ENCODE measurements at regions not wholly inside any gene's neighbourhood (a gene's known extent, or its start where the extent isn't known, plus 50 kb on each side); places are given as distances from the start of the nearest gene placed in this dataset.

DNA sequence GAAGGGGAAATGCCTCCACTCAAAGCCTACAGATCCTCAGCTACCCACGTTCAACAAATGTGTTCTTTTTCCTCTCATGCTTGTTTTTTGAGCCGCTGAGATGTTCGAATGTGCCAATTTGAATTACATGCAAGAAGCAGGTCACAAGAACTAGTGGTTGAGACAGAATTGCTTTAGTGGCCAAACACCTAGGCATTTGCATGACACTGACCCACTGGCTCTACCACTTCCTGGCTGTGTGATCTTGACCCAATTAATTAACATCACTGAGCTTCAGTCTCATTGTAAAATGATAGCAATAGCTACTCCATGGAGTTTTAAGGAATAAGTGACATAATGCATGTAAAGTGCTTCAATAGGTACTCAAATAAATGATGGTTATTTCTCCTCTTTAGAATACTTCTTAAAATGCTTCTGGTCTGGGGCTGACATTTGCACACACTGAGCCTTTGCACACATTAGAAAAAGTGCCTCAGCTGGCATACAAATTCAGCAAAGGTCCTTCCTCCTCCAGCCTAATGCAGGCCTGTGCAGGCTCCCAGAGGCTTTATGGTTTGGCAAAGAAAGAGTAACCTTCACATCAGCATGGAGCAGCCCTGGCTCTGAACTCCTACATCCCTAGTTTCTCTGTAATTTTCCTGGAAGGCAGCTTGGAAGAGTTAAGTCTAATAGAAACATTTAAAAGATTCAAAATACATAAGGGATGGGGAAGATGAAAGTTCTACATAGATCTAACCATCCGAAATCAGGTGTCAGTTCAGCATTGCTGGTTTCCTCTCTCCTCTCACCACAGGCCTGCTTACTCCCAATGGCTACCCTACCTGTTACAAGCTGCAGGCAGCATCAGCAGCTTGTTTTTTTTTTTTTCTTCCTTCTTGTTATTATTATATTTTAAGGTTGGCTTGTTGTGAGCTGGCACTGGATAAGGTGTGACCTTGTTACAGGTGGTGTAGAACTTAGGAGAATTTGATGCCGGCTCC, 107.4 kb downstream of the TBX19 start:
- Histone ChIP-seq H3K36me3 (ENCODE audit: insufficient read depth, low read length) (no peaks in the 10 kb centered on the region), H3K9me3 (ENCODE audit: low read length) (peaks cover 3% of the 10 kb centered on the region), H3K4me3 (ENCODE audit: low read length) (no peak overlapping the region), H2AFZ (ENCODE audit: low read depth, low read length) (no peak overlapping the region), H3K4me1 (ENCODE audit: insufficient read depth, low read length) (no peaks in the 10 kb centered on the region), H3K27me3 (ENCODE audit: insufficient read depth, low read length) (peaks cover 6% of the 10 kb centered on the region)

DNA sequence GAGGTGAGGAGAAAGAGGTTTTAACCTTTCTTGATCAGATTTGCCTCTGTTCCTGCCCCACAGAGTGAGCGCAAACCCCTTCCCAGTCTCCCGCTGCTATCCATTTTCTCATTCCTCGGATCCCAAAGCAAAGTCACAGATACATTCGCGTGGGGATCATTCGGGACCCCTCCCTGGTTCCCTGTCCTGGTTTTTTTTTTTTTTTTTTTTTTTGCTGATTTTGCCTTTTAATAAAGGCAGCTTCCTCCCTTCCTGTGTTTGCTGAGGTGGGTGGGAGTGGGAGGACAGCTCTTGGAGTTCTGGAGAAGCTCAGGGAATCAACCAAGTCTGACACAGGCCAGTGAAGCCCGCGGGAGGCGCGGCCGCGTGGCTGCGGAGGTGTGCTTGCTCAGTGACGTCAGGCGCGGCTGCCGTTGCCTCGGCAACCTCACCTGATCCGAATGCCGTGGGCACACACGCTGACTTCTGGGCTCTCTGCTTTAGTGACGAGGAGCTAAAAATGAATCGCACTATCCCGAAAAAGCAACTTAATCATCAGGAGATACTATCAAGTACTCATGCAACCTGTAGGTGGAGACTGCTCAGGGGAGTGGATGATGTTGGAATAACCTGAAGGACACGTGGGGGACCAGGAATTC, 106.4 kb downstream of the TBX19 start:
- H3K36me3 ChIP-seq (ENCODE audit: insufficient read depth, low read length): no peaks in the 10 kb centered on the region
- H3K9me3 ChIP-seq (ENCODE audit: low read length): peaks cover 3% of the 10 kb centered on the region
- no peak overlapping the region for H2AFZ ChIP-seq (ENCODE audit: low read depth, low read length)
- H3K4me3 ChIP-seq (ENCODE audit: low read length): no peak overlapping the region
- H3K27me3 ChIP-seq (ENCODE audit: insufficient read depth, low read length): peaks cover 6% of the 10 kb centered on the region
- no peaks in the 10 kb centered on the region for H3K4me1 ChIP-seq (ENCODE audit: insufficient read depth, low read length)

DNA sequence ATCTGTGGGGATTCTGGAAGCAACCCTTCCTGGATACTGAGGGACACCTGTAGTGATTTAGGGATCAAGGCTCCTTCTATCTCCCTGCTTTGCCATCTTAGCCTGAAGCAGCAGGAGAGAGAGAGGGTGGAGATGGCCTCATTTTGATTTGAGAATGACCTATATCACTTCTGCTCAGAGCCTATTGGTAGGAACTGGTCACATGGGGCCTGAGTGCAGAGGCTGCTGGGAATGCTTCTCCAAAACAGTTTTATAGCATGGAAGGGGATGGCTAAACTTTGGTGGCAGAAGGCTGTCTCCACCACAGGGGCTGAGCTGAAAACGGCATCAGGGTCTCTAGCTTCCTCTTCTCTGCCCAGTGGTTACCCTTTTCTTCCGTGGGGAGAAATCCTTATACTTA, 105.8 kb downstream of the TBX19 start:
- no peaks in the 10 kb centered on the region for H3K36me3 ChIP-seq (ENCODE audit: insufficient read depth, low read length)

DNA sequence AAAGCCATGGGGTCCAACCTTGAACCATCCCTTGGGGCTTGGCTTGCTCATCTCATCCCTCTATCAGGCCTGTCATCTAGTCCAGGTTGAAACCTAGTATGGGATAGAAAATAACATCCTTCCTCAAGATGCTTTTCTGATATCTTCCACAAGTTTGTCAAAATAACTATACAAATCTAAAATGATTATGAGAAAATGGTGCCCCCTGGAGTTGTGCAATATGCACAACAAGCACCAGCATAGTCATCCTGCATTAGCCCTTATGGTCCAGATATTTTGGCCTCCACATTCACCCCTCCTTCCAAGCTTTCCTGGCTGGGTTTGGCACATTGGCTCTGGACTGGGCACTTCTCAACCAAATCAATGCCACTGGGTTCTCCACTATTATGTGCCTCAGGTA, 101.2 kb downstream of the TBX19 start:
- no peak overlapping the region for H3K4me3 ChIP-seq (ENCODE audit: low read length)
- H3K36me3 ChIP-seq (ENCODE audit: insufficient read depth, low read length): no peaks in the 10 kb centered on the region

More for the DNA sequence above, 105.8 kb downstream of the TBX19 start:
- no peak overlapping the region for H3K4me3 ChIP-seq (ENCODE audit: low read length)
- H3K27me3 ChIP-seq (ENCODE audit: insufficient read depth, low read length): peaks cover 6% of the 10 kb centered on the region
- H3K4me1 ChIP-seq (ENCODE audit: insufficient read depth, low read length): no peaks in the 10 kb centered on the region
- H3K9me3 ChIP-seq (ENCODE audit: low read length): peaks cover 3% of the 10 kb centered on the region
- H2AFZ ChIP-seq (ENCODE audit: low read depth, low read length): no peak overlapping the region

DNA sequence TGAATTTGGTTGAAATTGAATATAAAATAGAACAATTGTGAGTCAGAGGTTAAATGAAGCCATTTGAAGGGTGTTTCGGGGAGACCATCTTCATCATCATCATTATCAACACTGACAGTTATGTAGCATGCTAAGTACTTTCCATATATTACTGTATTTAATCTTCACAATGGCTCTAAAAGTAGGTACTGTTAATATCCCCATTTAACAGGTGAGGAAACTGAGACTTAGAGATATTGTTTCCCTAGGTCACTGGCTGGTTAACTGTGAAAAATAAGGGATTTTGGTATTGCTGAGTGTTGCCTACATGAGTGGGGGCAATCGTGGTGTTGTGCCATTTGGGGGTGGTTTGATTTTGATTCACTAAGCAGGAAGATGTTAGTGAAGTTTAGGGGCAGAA, 100.3 kb downstream of the TBX19 start:
- Histone ChIP-seq H2AFZ (ENCODE audit: low read depth, low read length) (no peak overlapping the region), H3K9me3 (ENCODE audit: low read length) (no peaks in the 10 kb centered on the region), H3K4me3 (ENCODE audit: low read length) (no peak overlapping the region), H3K4me1 (ENCODE audit: insufficient read depth, low read length) (peaks cover 9% of the 10 kb centered on the region), H3K27me3 (ENCODE audit: insufficient read depth, low read length) (no peaks in the 10 kb centered on the region), H3K36me3 (ENCODE audit: insufficient read depth, low read length) (no peaks in the 10 kb centered on the region)

More for the DNA sequence above, 101.2 kb downstream of the TBX19 start:
- Histone ChIP-seq H3K4me1 (ENCODE audit: insufficient read depth, low read length) (peaks cover 9% of the 10 kb centered on the region), H2AFZ (ENCODE audit: low read depth, low read length) (no peak overlapping the region), H3K9me3 (ENCODE audit: low read length) (peaks cover 3% of the 10 kb centered on the region), H3K27me3 (ENCODE audit: insufficient read depth, low read length) (peaks cover 6% of the 10 kb centered on the region)

DNA sequence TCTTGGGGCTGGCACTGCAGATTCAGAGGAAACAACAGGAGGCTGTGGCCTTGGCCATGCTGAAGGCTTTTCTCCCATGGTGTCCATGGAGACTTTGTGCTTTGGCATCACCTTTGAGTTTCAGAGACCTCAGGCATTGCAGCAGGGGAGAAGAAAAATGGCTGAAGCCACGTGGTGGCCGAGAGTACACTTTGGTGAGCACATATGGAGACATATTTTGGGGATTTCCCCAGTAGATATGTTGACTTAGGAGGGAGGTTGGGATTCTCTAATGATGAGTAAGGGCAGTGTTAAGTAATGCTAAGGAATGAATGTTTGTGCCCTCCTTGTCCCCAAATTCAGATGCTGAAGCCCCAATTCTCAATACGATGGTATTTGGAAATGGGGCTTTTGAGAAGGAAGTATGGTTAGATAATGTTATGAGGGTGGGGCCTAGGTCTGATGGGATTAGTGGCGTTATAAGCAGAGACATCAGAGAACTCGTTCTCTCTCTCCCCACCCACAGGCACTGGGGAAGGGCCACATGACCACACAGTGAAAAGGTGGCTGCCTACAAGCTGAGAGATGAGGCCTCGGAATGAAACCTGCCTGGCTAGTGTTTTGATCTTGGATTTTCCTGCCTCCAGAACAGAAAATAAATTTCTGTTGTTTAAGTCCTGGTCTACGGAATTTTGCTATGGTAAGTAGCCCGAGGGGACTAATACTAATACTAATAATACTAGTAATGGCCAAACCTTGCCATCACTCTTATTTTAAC, 98.6 kb downstream of the TBX19 start:
- Histone ChIP-seq H2AFZ (ENCODE audit: low read depth, low read length) (no peak overlapping the region), H3K9me3 (ENCODE audit: low read length) (no peaks in the 10 kb centered on the region), H3K4me3 (ENCODE audit: low read length) (no peak overlapping the region), H3K4me1 (ENCODE audit: insufficient read depth, low read length) (peaks cover 9% of the 10 kb centered on the region), H3K36me3 (ENCODE audit: insufficient read depth, low read length) (no peaks in the 10 kb centered on the region), H3K27me3 (ENCODE audit: insufficient read depth, low read length) (no peaks in the 10 kb centered on the region)

DNA sequence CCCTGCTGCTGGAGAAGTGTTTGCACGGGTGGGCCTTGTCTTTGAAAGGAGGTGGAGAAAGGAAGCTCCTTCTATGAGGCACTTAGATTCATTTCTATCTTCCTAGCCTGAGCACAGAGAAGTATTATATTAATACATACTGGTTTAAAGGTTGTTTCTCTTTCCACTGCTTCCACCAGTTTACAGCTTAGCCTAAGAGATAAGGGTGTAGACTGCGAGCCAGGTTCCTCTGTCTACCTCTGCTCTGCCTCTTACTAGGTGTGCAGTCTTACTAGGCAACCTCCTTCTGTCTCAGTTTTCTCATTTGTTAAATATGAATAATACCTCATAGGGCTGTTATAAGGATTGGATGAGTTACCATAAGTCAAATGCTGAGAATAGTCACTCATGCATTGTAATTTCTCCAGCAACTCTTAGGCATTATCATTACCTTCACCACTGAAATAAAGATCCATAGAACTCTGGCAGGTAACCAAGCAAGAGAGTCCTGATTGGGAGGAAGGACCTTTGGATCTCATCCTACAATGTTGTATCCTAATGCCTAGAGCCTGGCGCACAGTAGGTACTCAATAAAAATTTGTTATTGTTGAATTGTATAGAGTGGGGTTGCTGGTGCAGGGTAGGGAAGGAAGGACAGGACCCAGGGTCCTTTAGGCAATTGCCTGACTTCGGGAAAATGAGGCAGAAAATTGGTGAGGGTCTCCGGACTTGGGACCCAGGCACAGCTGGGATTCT, 95.1 kb downstream of the TBX19 start:
- Histone ChIP-seq H3K4me3 (ENCODE audit: low read length) (no peak overlapping the region), H3K4me1 (ENCODE audit: insufficient read depth, low read length) (peaks cover 9% of the 10 kb centered on the region)

DNA sequence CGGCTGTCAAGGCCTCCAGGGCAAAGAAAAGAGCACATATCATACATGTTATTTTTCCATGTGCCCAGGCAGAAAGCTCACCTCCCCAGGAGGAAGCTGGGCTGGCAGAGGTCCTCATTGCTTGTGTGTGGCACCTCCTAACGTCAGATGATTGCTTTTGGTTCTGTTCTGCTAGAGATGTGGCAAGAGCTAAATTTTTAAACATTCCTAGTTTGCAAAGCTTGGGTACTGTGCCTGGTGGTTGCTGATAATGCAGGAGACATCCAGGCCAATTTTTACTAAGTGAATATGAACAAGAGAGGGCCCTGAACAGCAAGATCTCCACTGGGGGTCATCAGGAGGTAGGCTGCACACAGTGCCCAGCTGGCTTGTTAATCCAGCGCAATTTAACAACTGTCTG, 93.9 kb downstream of the TBX19 start:
- no peak overlapping the region for H2AFZ ChIP-seq (ENCODE audit: low read depth, low read length)
- no peaks in the 10 kb centered on the region for H3K36me3 ChIP-seq (ENCODE audit: insufficient read depth, low read length)
- H3K4me1 ChIP-seq (ENCODE audit: insufficient read depth, low read length): peaks cover 9% of the 10 kb centered on the region
- H3K4me3 ChIP-seq (ENCODE audit: low read length): no peak overlapping the region
- no peaks in the 10 kb centered on the region for H3K27me3 ChIP-seq (ENCODE audit: insufficient read depth, low read length)
- no peaks in the 10 kb centered on the region for H3K9me3 ChIP-seq (ENCODE audit: low read length)

More for the DNA sequence above, 95.1 kb downstream of the TBX19 start:
- H2AFZ ChIP-seq (ENCODE audit: low read depth, low read length): no peak overlapping the region
- H3K27me3 ChIP-seq (ENCODE audit: insufficient read depth, low read length): no peaks in the 10 kb centered on the region
- H3K9me3 ChIP-seq (ENCODE audit: low read length): no peaks in the 10 kb centered on the region
- H3K36me3 ChIP-seq (ENCODE audit: insufficient read depth, low read length): no peaks in the 10 kb centered on the region

DNA sequence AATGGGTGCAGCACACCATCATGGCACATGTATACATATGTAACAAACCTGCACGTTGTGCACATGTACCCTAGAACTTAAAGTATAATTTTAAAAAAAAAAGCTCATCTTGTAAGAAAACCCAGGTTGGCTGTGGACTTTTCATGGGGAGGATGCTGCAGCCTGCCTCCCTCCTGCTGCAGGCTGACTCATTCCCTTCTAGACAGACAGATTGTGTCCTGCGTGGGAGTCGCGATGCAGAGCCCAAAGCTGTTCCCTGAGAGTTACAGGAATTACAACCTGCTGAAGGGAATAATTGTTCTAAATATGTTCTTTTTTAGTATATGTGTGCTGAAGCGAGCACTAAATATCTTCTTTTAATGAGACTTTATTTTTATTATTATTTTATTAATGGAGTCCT, 93.2 kb downstream of the TBX19 start:
- H3K4me1 ChIP-seq (ENCODE audit: insufficient read depth, low read length): peaks cover 9% of the 10 kb centered on the region
- no peak overlapping the region for H3K4me3 ChIP-seq (ENCODE audit: low read length)
- H3K9me3 ChIP-seq (ENCODE audit: low read length): no peaks in the 10 kb centered on the region
- H3K27me3 ChIP-seq (ENCODE audit: insufficient read depth, low read length): no peaks in the 10 kb centered on the region
- no peak overlapping the region for H2AFZ ChIP-seq (ENCODE audit: low read depth, low read length)
- no peaks in the 10 kb centered on the region for H3K36me3 ChIP-seq (ENCODE audit: insufficient read depth, low read length)

DNA sequence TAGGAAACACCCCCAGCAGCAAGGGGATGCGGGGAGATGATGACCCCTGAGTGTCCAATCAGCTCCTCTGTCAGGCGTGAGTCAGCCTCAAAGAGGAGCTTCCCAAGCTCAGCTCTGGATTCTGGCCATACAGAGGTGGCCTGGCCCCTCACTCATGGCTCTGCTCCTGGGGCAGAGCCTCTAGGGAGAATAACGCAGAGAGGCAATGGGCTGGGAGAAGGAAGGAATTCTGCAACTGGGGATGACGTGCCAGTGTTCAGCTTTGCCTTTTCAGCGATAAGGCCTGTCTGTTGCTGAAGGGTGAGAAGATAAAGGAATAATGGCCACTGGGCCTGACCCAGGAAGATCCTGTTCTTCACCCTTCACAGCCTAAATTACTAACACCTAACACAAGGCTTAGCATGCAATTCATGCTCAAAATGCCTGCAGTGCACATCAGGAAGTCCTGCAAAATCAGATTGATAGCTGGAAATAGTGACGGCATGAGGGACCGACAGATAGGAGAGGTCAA, 92.2 kb downstream of the TBX19 start:
- H3K27me3 ChIP-seq (ENCODE audit: insufficient read depth, low read length): no peaks in the 10 kb centered on the region
- H3K4me1 ChIP-seq (ENCODE audit: insufficient read depth, low read length): peaks cover 5% of the 10 kb centered on the region
- no peaks in the 10 kb centered on the region for H3K36me3 ChIP-seq (ENCODE audit: insufficient read depth, low read length)
- no peak overlapping the region for H2AFZ ChIP-seq (ENCODE audit: low read depth, low read length)
- H3K4me3 ChIP-seq (ENCODE audit: low read length): no peak overlapping the region
- no peaks in the 10 kb centered on the region for H3K9me3 ChIP-seq (ENCODE audit: low read length)

DNA sequence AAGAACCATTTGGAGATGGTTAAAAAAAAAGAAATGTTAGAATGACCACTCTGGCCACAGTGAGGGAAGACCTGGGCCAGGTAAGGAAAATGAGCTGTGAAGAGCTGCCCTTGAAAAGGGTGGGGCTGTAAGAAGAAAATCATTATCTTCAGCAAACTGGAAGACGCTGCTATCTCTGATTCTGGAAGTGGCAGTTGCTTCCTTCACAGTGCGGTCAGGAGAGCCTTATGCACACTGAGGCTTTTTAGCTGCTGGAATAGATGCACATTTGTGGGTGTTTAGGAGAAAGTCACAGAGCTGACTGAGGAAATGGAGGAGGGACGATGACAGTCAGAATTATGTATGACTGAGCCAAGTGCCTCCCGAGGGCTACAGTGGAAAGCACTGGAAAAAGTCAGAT, 91.6 kb downstream of the TBX19 start:
- Histone ChIP-seq H2AFZ (ENCODE audit: low read depth, low read length) (no peak overlapping the region), H3K9me3 (ENCODE audit: low read length) (no peaks in the 10 kb centered on the region), H3K27me3 (ENCODE audit: insufficient read depth, low read length) (no peaks in the 10 kb centered on the region), H3K4me1 (ENCODE audit: insufficient read depth, low read length) (no peaks in the 10 kb centered on the region), H3K36me3 (ENCODE audit: insufficient read depth, low read length) (no peaks in the 10 kb centered on the region), H3K4me3 (ENCODE audit: low read length) (no peak overlapping the region)

DNA sequence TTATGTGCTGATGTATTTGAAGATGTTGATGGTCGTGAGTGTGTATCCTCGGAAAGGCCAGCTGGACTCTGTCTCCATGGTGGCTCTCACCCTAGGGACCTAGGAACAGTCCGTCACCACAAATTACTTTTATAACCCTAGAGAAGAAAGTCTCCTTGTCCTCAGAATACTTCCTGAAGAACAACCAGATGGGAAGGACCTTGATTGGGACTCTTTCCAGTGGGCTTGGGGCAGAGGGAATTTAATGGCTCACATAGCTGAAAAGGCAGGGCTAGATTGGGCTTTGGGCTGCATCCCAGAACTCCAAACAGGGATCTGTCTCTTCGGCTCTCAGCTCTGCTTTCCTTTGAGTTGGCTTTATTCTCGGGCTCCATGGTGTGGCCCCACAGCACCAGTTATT, 90.8 kb downstream of the TBX19 start:
- H2AFZ ChIP-seq (ENCODE audit: low read depth, low read length): no peak overlapping the region
- no peaks in the 10 kb centered on the region for H3K9me3 ChIP-seq (ENCODE audit: low read length)
- no peak overlapping the region for H3K4me3 ChIP-seq (ENCODE audit: low read length)
- no peaks in the 10 kb centered on the region for H3K36me3 ChIP-seq (ENCODE audit: insufficient read depth, low read length)
- no peaks in the 10 kb centered on the region for H3K27me3 ChIP-seq (ENCODE audit: insufficient read depth, low read length)
- no peaks in the 10 kb centered on the region for H3K4me1 ChIP-seq (ENCODE audit: insufficient read depth, low read length)

All from neuron (in vitro differentiated cells).